A673 (cell line): ENCODE measurements at regions not wholly inside any gene's neighbourhood (a gene's known extent, or its start where the extent isn't known, plus 50 kb on each side); places are given as distances from the start of the nearest gene placed in this dataset.
A peak's percentile ranks its signal among the peaks of the same experiment; 100 is the strongest.

ENCODE experiments used
- BruUV-seq: library from RNA; stranded (reverse); fragments of 400-500 nt; replicated peaks from 2 replicates; lab custom pipeline; 2021; lab: Mats Ljungman, UMichigan
- CTCF ChIA-PET: fragments of 300-600 bp; sonication (Branson Sonifier 250); formaldehyde crosslinking; loops from one replicate; lab custom pipeline; 2022; ENCODE audit warnings: antibody characterized with exemption; lab: Charles Lee
- POLR2A ChIA-PET: fragments of 300-600 bp; sonication (Branson Sonifier 250); formaldehyde crosslinking; loops from one replicate; lab custom pipeline; 2022; ENCODE audit warnings: antibody characterized with exemption; ENCODE audit not compliant: low non-redundant PET; lab: Charles Lee
- DNase-seq: peaks from one replicate; pipeline ENCODE4 v3.0.0-alpha.2; 2015; ENCODE audit warnings: low spot score
- H3K27ac ChIP-seq: fragments of 200-600 bp; sonication (generic); 2 replicates; pipeline ENCODE4 v1.5.1; 2016; ENCODE audit warnings: mixed run types, low read depth, mild to moderate bottlenecking, mixed read lengths, antibody characterized with exemption, low read length; ENCODE audit not compliant: poor library complexity, severe bottlenecking
- H3K27me3 ChIP-seq: fragments of 200-600 bp; sonication (generic); replicated peaks from 2 replicates; pipeline ENCODE4 v1.6.1; 2017; ENCODE audit warnings: mixed run types, low read depth, mild to moderate bottlenecking, mixed read lengths, antibody characterized with exemption, low read length; ENCODE audit not compliant: insufficient read depth, poor library complexity
- H3K36me3 ChIP-seq: fragments of 200-600 bp; sonication (generic); 2 replicates; pipeline ENCODE4 v1.6.1; 2016; ENCODE audit warnings: mixed run types, mild to moderate bottlenecking, mixed read lengths, antibody characterized with exemption, low read length; ENCODE audit not compliant: insufficient read depth, poor library complexity, severe bottlenecking
- H3K4me1 ChIP-seq: fragments of 200-600 bp; sonication (generic); 2 replicates; pipeline ENCODE4 v1.6.1; 2017; ENCODE audit warnings: mixed run types, mild to moderate bottlenecking, mixed read lengths, antibody characterized with exemption, low read length; ENCODE audit not compliant: insufficient read depth, poor library complexity, severe bottlenecking
- H3K4me3 ChIP-seq: fragments of 200-600 bp; sonication (generic); 2 replicates; pipeline ENCODE4 v1.5.1; 2016; ENCODE audit warnings: low read depth, mixed run types, mild to moderate bottlenecking, mixed read lengths, low read length; ENCODE audit not compliant: poor library complexity, severe bottlenecking
- H3K9me3 ChIP-seq: fragments of 200-600 bp; sonication (generic); 2 replicates; pipeline ENCODE4 v1.6.1; 2016; ENCODE audit warnings: mixed run types, low read depth, mild to moderate bottlenecking, mixed read lengths, antibody characterized with exemption, low read length; ENCODE audit not compliant: poor library complexity, severe bottlenecking
- EZH2 ChIP-seq: fragments of 200-600 bp; sonication (generic); IDR thresholded peaks from 2 replicates; pipeline ENCODE4 v1.6.1; 2017; ENCODE audit warnings: borderline replicate concordance, low read depth, mild to moderate bottlenecking, mixed read lengths, antibody characterized with exemption, low read length; ENCODE audit not compliant: poor library complexity, severe bottlenecking
- intact Hi-C: fragments of 100-400 bp; cut with micrococcal nuclease; formaldehyde crosslinking; loops from one replicate; pipeline ENCODE4 v1.10.0; 2022; ENCODE audit not compliant: unreplicated experiment
- TF ChIP-seq, protein P1 (sequence below): fragments of 300-800, 200-600 bp; sonication (generic); conservative IDR thresholded peaks from 2 replicates; pipeline ENCODE4 v1.5.1; 2017; ENCODE audit warnings: low read depth, mild to moderate bottlenecking, antibody characterized with exemption, low read length, moderate library complexity, mixed read lengths

DNA sequence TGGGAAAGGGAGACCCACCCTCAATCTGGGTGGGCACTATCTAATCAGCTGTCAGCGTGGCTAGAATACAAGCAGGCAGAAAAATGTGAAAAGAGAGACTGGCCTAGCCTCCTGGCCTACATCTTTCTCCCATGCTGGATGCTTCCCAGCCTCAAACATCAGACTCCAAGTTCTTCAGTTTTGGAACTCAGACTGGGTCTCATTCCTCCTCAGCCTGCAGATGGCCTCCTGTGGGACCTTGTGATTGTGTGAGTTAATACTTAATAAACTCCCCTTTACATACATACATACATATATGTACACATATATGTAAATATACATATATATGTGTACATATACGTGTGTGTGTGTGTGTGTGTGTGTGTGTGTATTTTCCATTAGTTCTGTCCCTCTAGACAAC lies 207.1 kb downstream of the BRINP2 start:
- Histone ChIP-seq H3K4me3 (no peak overlapping the region), H3K27ac (no peak overlapping the region), H3K36me3 (no peaks in the 10 kb centered on the region), H3K4me1 (no peaks in the 10 kb centered on the region), H3K9me3 (peaks cover 11% of the 10 kb centered on the region), H3K27me3 (no peaks in the 10 kb centered on the region)
- no peak for DNase-seq
- ChIA-PET POLR2A (no interaction called here), CTCF (no interaction called here)
- BruUV-seq = no TSS peak
- intact Hi-C loops = no loop called here
- TF ChIP-seq, protein P1, sequence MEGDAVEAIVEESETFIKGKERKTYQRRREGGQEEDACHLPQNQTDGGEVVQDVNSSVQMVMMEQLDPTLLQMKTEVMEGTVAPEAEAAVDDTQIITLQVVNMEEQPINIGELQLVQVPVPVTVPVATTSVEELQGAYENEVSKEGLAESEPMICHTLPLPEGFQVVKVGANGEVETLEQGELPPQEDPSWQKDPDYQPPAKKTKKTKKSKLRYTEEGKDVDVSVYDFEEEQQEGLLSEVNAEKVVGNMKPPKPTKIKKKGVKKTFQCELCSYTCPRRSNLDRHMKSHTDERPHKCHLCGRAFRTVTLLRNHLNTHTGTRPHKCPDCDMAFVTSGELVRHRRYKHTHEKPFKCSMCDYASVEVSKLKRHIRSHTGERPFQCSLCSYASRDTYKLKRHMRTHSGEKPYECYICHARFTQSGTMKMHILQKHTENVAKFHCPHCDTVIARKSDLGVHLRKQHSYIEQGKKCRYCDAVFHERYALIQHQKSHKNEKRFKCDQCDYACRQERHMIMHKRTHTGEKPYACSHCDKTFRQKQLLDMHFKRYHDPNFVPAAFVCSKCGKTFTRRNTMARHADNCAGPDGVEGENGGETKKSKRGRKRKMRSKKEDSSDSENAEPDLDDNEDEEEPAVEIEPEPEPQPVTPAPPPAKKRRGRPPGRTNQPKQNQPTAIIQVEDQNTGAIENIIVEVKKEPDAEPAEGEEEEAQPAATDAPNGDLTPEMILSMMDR = no peak
- no peak for TF ChIP-seq EZH2

DNA sequence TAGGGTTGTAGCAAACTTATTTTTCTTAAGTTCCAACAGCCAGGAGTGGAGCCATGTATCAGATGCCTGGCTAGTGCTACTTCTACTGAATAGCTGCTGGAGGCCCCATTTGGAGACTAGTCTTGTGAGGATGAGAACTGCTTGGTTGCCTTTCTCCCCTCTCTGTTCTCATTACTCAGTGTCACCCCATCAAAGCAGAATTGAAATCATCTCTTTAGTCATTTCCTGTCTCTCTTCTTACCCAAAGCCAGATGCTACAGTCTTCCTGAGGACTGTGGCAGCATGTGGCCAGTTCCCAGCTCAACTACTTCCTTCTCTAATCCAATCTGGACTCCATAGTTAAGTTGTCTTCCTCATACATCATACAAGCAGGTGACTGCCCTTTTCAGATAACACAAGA lies 197.5 kb downstream of the BRINP2 start:
- DNase-seq = peak; percentile 73
- ChIA-PET POLR2A (no interaction called here), CTCF (interaction anchor here (0.6 kb wide), 1 partner anchor 15 kb away, joined by 3 read pairs; no protein-coding TSS in a partner anchor)
- intact Hi-C loops = no loop called here
- Histone ChIP-seq H3K4me3 (no peak overlapping the region), H3K27ac (no peak overlapping the region), H3K36me3 (no peaks in the 10 kb centered on the region), H3K9me3 (no peaks in the 10 kb centered on the region), H3K4me1 (no peaks in the 10 kb centered on the region), H3K27me3 (no peaks in the 10 kb centered on the region)
- BruUV-seq = no TSS peak
- TF ChIP-seq, protein P1 = no peak
- TF ChIP-seq EZH2 = no peak

DNA sequence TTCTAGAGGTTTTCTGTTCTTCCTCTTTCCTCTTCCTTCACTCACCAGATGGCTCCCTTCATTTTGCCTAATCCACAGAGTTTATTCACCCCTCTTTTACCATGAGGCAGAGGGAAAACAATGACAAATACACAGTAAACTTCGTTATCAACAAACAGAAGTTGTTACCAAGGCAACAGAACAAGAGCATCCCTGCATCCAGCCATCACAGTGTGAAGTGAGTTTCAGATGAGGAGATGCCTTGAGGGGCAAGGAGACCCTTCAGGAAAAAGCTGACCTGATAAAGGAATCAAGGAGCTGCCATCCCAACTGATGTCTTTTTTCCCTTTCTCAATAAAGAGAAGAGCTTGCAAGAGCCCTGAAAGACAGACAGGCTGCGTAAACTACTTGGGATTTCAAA lies 195.3 kb downstream of the BRINP2 start:
- no peaks in the 10 kb centered on the region for H3K27me3 ChIP-seq
- no peak for TF ChIP-seq EZH2
- TF ChIP-seq, protein P1 = no peak
- intact Hi-C loops = no loop called here
- no TSS peak for BruUV-seq
- ChIA-PET POLR2A (no interaction called here), CTCF (no interaction called here)
- H3K36me3 ChIP-seq = no peaks in the 10 kb centered on the region
- H3K4me1 ChIP-seq = no peaks in the 10 kb centered on the region
- no peaks in the 10 kb centered on the region for H3K9me3 ChIP-seq
- no peak for DNase-seq
- H3K4me3 ChIP-seq = no peak overlapping the region
- no peak overlapping the region for H3K27ac ChIP-seq
